ENCODE measurements at regions not wholly inside any gene's neighbourhood (a gene's known extent, or its start where the extent isn't known, plus 50 kb on each side); places are given as distances from the start of the nearest gene placed in this dataset.

DNA sequence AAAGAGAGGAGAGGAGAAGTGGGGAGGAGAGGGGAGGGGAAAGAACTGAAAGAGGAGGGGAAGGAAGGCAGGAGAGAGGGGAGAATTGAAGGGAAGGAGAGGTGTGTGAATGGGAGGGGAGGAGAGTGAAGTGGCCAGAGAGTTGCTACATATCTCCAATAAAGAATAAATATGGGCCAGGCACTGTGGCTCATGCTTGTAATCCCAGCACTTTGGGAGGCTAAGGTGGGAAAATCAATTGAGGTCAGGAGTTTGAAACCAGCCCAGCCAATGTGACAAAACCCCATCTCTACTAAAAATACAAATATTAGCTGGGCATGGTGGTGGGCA lies 482.4 kb downstream of the NAF1 start:
- no peaks in the 10 kb centered on the region for H3K36me3 ChIP-seq (ENCODE audit: control insufficient read depth, low read depth, low read length)
- no peaks in the 10 kb centered on the region for H3K9me3 ChIP-seq (ENCODE audit: control insufficient read depth, low read depth, low read length)
- no peak overlapping the region for H3K9ac ChIP-seq (ENCODE audit: low read length)
- H3K27me3 ChIP-seq (ENCODE audit: control insufficient read depth, insufficient read depth, low read length): no peaks in the 10 kb centered on the region
- no peak overlapping the region for H3K4me3 ChIP-seq (ENCODE audit: low read length)
- no peak overlapping the region for H3K27ac ChIP-seq (ENCODE audit: low read length)
- no peaks in the 10 kb centered on the region for H3K4me1 ChIP-seq (ENCODE audit: control insufficient read depth, low read depth, low read length)

DNA sequence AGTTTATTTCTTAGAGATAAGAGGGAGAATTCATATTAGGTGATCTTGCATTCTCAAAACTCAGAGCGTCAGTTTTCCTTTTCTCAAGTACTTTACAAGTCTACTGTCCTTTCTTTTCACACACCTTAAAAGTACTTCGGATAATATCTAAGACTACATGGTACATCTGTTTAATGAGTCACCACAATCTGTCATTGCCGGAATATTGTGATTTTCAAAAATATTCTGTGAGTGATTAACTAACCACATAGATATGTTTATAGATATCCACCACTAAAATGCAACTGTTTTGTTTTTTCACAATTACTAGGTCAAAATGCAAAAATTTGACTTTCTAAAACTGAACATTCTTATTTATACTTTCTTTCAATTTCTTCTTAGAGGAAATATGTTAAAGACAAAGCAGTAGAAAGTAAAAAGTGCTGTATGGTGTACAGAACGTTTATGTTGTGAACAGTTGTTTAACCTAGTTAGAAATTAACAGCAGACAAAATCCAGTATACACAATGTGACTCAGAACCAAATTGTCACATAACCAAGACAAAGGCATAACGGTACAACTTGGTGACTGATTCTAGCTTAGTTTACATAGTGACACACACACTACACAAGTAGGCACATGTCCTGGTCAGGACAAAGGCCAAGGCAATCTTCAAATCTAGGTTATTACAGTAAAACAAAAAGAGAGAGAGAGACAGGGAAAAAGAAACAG lies 482.9 kb downstream of the NAF1 start:
- no peak overlapping the region for H3K27ac ChIP-seq (ENCODE audit: low read length)
- H3K9me3 ChIP-seq (ENCODE audit: control insufficient read depth, low read depth, low read length): no peaks in the 10 kb centered on the region
- no peaks in the 10 kb centered on the region for H3K36me3 ChIP-seq (ENCODE audit: control insufficient read depth, low read depth, low read length)
- H3K4me3 ChIP-seq (ENCODE audit: low read length): no peak overlapping the region
- H3K27me3 ChIP-seq (ENCODE audit: control insufficient read depth, insufficient read depth, low read length): no peaks in the 10 kb centered on the region
- no peaks in the 10 kb centered on the region for H3K4me1 ChIP-seq (ENCODE audit: control insufficient read depth, low read depth, low read length)
- H3K9ac ChIP-seq (ENCODE audit: low read length): no peak overlapping the region

DNA sequence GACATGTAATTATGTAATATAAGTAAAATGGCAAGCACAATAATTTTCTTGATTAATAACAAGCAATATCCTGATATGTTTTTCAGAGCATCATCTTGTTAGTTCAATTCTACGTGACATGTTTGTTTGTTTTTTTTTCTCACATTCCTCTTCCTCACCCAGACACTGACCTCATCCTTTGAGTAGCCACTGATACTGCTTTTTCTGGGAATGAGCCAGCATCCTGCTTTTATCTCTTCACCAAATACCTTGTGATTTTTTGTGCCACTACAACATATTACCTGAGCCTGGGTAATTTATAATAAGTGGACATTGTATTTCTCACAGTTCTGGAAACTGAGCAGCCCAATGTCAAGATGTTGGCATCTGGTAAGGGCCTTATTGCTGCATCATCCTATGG lies 484.0 kb downstream of the NAF1 start:
- Histone ChIP-seq H3K36me3 (ENCODE audit: control insufficient read depth, low read depth, low read length) (no peaks in the 10 kb centered on the region), H3K27me3 (ENCODE audit: control insufficient read depth, insufficient read depth, low read length) (no peaks in the 10 kb centered on the region), H3K4me3 (ENCODE audit: low read length) (no peak overlapping the region), H3K9ac (ENCODE audit: low read length) (no peak overlapping the region), H3K9me3 (ENCODE audit: control insufficient read depth, low read depth, low read length) (no peaks in the 10 kb centered on the region), H3K4me1 (ENCODE audit: control insufficient read depth, low read depth, low read length) (no peaks in the 10 kb centered on the region), H3K27ac (ENCODE audit: low read length) (no peak overlapping the region)

DNA sequence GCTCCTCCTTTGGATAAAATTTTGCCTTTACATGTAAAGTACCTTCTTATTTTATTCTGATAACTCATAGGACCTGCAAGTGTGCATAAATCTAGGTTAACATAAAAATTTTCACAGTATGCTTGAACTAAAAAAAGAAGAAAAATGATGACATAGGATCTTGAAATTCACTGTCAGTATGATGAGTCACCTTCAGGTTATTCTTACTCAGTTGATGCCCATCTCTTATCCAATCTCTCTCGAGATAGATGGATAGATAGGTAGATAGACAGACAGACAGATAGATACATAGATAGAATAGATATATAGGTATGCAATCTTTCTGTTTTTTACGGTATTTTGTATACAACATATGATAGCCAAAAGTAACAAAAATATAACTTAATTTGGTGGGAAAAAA lies 485.5 kb downstream of the NAF1 start:
- H3K9ac ChIP-seq (ENCODE audit: low read length): no peak overlapping the region
- no peaks in the 10 kb centered on the region for H3K9me3 ChIP-seq (ENCODE audit: control insufficient read depth, low read depth, low read length)
- H3K27ac ChIP-seq (ENCODE audit: low read length): no peak overlapping the region
- no peak overlapping the region for H3K4me3 ChIP-seq (ENCODE audit: low read length)
- H3K27me3 ChIP-seq (ENCODE audit: control insufficient read depth, insufficient read depth, low read length): no peaks in the 10 kb centered on the region
- H3K36me3 ChIP-seq (ENCODE audit: control insufficient read depth, low read depth, low read length): no peaks in the 10 kb centered on the region
- H3K4me1 ChIP-seq (ENCODE audit: control insufficient read depth, low read depth, low read length): no peaks in the 10 kb centered on the region

DNA sequence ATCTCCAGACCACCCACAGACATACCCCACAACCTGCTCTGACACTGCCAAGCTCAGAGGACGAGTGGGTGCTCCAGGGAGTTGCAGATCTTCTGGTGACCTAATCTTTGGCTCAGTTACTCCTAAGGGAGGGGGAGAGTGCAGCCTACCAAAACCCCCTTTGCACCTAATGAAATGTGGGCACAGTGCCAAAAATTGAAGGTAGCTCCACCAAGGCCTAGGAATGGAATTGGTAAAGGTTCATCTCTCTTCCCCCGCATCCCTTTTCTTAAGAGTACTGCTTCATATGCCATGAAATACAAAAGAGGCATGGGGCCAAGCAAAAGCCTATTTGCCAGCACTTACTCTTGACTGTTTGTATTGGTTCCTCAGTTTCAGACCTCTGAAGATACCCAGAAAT lies 491.0 kb downstream of the NAF1 start:
- Histone ChIP-seq H3K27ac (ENCODE audit: low read length) (no peak overlapping the region), H3K27me3 (ENCODE audit: control insufficient read depth, insufficient read depth, low read length) (no peaks in the 10 kb centered on the region)

DNA sequence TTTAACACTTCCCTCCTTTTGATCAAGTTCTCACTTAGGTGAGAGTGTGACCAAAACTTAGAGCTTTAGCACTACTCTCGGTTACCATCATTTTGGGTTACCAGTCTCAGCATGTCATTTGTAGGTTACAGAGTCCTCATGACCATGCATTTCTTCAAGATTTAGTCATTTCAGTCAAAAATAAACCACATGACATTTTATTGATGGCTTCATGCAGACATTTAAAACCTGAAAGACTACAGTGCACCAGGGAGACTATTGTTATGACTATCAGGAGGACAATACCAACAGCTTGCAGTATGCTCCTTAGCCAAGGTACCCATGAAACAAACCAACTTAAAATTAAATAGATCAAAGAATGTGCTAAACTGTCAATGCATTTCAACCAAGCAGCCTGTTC lies 498.1 kb upstream of the FSTL5 start:
- Histone ChIP-seq H3K4me3 (ENCODE audit: low read length) (no peak overlapping the region), H3K9ac (ENCODE audit: low read length) (no peak overlapping the region)

More for the DNA sequence above, 491.0 kb downstream of the NAF1 start:
- Histone ChIP-seq H3K4me3 (ENCODE audit: low read length) (no peak overlapping the region), H3K36me3 (ENCODE audit: control insufficient read depth, low read depth, low read length) (no peaks in the 10 kb centered on the region), H3K4me1 (ENCODE audit: control insufficient read depth, low read depth, low read length) (no peaks in the 10 kb centered on the region), H3K9ac (ENCODE audit: low read length) (no peak overlapping the region), H3K9me3 (ENCODE audit: control insufficient read depth, low read depth, low read length) (no peaks in the 10 kb centered on the region)

DNA sequence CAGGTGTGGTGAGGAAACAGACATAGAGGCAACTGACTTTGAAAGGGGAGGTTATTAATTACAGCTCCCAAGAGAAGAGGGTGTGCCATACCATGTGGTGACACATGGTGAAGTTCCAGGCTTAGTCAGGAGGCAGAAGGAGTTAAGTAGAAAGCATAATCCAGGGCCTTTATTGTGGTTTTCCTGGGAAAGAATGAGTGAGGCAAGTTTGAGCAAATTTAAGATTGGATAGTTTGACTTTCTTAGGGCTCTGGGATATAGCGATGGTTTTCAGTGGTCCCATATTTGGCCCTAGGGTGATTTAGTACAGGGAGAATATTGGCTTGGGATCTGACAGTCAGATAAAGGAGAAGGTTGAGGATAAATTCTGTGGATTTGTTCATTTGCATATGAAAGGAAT lies 495.9 kb upstream of the FSTL5 start:
- H3K27me3 ChIP-seq (ENCODE audit: control insufficient read depth, insufficient read depth, low read length): no peaks in the 10 kb centered on the region
- no peaks in the 10 kb centered on the region for H3K9me3 ChIP-seq (ENCODE audit: control insufficient read depth, low read depth, low read length)
- H3K27ac ChIP-seq (ENCODE audit: low read length): no peak overlapping the region
- no peak overlapping the region for H3K4me3 ChIP-seq (ENCODE audit: low read length)
- peaks cover 17% of the 10 kb centered on the region for H3K4me1 ChIP-seq (ENCODE audit: control insufficient read depth, low read depth, low read length)
- no peaks in the 10 kb centered on the region for H3K36me3 ChIP-seq (ENCODE audit: control insufficient read depth, low read depth, low read length)
- no peak overlapping the region for H3K9ac ChIP-seq (ENCODE audit: low read length)

More for the DNA sequence above, 498.1 kb upstream of the FSTL5 start:
- H3K9me3 ChIP-seq (ENCODE audit: control insufficient read depth, low read depth, low read length): no peaks in the 10 kb centered on the region
- no peaks in the 10 kb centered on the region for H3K27me3 ChIP-seq (ENCODE audit: control insufficient read depth, insufficient read depth, low read length)
- no peak overlapping the region for H3K27ac ChIP-seq (ENCODE audit: low read length)
- peaks cover 17% of the 10 kb centered on the region for H3K4me1 ChIP-seq (ENCODE audit: control insufficient read depth, low read depth, low read length)
- H3K36me3 ChIP-seq (ENCODE audit: control insufficient read depth, low read depth, low read length): no peaks in the 10 kb centered on the region

DNA sequence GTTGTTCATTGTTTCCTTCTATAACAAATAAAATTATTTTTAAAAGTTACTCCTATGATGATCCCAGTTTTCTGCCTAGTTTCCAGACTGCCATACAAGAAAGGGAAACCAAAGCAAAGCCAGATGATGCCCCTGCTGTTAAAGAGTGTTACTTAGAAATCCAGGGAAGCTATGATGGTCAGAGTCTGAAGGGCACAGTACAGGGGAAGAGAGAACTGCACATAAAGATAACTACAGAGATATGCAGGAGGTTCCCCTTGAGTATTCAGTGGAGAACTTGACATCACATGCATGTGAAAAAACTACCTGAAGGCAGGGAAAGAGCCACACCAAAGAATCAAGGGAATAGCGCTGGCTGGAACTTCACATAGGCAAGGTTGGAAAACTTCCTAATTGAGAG lies 494.2 kb upstream of the FSTL5 start:
- Histone ChIP-seq H3K27ac (ENCODE audit: low read length) (no peak overlapping the region), H3K36me3 (ENCODE audit: control insufficient read depth, low read depth, low read length) (no peaks in the 10 kb centered on the region), H3K4me3 (ENCODE audit: low read length) (no peak overlapping the region), H3K27me3 (ENCODE audit: control insufficient read depth, insufficient read depth, low read length) (no peaks in the 10 kb centered on the region), H3K9me3 (ENCODE audit: control insufficient read depth, low read depth, low read length) (no peaks in the 10 kb centered on the region), H3K4me1 (ENCODE audit: control insufficient read depth, low read depth, low read length) (peaks cover 17% of the 10 kb centered on the region), H3K9ac (ENCODE audit: low read length) (no peak overlapping the region)

DNA sequence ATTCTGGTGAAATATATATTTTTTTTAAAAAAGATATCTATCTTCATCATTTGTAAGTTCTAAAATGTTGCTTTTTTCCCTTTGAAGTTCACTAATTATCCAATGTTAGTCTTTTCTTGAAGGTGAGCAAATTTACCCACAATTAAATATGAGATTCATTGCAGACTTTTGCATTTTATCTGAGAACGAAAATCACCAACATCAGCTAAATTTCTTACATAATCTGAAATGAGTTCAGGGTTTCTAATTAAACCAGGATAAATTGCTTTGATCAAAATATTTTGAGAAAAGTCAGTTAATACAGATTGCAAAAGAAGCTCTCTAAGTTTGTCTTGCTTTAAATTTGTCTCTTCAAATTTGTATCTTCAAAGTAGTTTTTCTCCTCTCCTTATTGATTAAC lies 486.4 kb upstream of the FSTL5 start:
- H3K27ac ChIP-seq (ENCODE audit: low read length): no peak overlapping the region

DNA sequence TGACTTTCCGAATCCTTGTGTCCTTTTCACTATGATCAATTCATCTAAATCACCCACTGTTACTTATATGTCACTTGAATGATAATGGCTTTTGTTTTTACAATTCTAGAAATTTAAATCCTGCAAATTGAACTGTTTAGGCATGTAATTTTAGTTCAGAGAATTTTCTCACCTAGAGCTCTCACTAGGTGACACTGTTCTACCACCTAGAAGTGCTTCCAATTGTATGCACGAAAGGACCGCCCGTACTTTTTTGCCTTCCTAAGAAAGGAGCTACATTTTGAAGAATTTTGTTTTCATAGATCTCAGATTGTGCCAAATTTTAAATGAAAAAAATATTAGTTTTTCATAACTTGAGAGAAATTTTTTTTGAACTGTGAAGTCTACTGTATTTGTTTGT lies 481.6 kb upstream of the FSTL5 start:
- Histone ChIP-seq H3K9ac (ENCODE audit: low read length) (no peak overlapping the region), H3K27me3 (ENCODE audit: control insufficient read depth, insufficient read depth, low read length) (no peaks in the 10 kb centered on the region), H3K9me3 (ENCODE audit: control insufficient read depth, low read depth, low read length) (no peaks in the 10 kb centered on the region), H3K27ac (ENCODE audit: low read length) (no peak overlapping the region), H3K4me3 (ENCODE audit: low read length) (no peak overlapping the region), H3K4me1 (ENCODE audit: control insufficient read depth, low read depth, low read length) (no peaks in the 10 kb centered on the region), H3K36me3 (ENCODE audit: control insufficient read depth, low read depth, low read length) (no peaks in the 10 kb centered on the region)

More for the DNA sequence above, 486.4 kb upstream of the FSTL5 start:
- no peaks in the 10 kb centered on the region for H3K4me1 ChIP-seq (ENCODE audit: control insufficient read depth, low read depth, low read length)
- H3K27me3 ChIP-seq (ENCODE audit: control insufficient read depth, insufficient read depth, low read length): no peaks in the 10 kb centered on the region
- H3K9ac ChIP-seq (ENCODE audit: low read length): no peak overlapping the region
- no peaks in the 10 kb centered on the region for H3K36me3 ChIP-seq (ENCODE audit: control insufficient read depth, low read depth, low read length)
- no peaks in the 10 kb centered on the region for H3K9me3 ChIP-seq (ENCODE audit: control insufficient read depth, low read depth, low read length)
- H3K4me3 ChIP-seq (ENCODE audit: low read length): no peak overlapping the region

DNA sequence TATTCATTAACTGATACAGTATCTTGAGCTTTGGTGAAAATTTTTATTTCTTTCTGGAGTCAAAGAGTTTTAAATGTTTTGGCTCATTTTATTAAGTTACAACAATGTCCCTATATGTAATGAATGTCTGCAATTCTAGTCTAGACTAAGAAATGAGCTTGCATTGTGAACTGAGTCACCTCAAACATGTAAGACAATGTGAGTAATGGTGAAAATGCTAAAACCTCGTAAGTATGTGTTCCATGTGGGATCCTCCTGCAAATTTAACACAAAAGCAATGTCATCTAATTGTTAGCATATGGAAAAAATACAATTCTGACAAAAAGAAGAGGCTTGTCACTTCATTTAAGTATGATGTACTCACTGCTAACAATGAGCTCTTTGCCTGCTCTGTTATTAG lies 480.5 kb upstream of the FSTL5 start:
- H3K36me3 ChIP-seq (ENCODE audit: control insufficient read depth, low read depth, low read length): no peaks in the 10 kb centered on the region
- H3K9ac ChIP-seq (ENCODE audit: low read length): no peak overlapping the region
- H3K9me3 ChIP-seq (ENCODE audit: control insufficient read depth, low read depth, low read length): no peaks in the 10 kb centered on the region
- H3K4me1 ChIP-seq (ENCODE audit: control insufficient read depth, low read depth, low read length): no peaks in the 10 kb centered on the region
- H3K27ac ChIP-seq (ENCODE audit: low read length): no peak overlapping the region
- H3K27me3 ChIP-seq (ENCODE audit: control insufficient read depth, insufficient read depth, low read length): no peaks in the 10 kb centered on the region
- H3K4me3 ChIP-seq (ENCODE audit: low read length): no peak overlapping the region

DNA sequence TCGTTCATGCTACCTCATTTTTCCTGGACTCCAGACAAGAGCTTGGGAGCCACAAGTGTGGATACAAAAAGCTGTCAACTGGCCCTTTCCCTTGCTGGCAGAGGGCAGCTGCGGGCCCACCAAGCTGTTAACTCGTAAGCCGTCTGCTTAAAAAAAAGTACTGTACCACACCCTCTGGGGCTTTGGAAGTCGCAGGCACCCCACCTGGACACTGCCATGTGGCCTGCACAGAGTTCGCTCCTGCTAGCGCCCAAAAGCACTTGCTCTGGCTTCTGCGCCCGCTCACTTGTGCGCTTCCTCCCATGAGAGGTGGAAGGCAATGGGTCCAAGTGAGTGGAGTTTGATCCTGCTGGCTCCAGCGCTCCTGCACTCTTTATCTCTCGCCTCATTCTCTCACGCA lies 476.4 kb upstream of the FSTL5 start:
- Histone ChIP-seq H3K27ac (ENCODE audit: low read length) (no peak overlapping the region), H3K4me1 (ENCODE audit: control insufficient read depth, low read depth, low read length) (no peaks in the 10 kb centered on the region), H3K9ac (ENCODE audit: low read length) (no peak overlapping the region), H3K9me3 (ENCODE audit: control insufficient read depth, low read depth, low read length) (no peaks in the 10 kb centered on the region), H3K36me3 (ENCODE audit: control insufficient read depth, low read depth, low read length) (no peaks in the 10 kb centered on the region), H3K4me3 (ENCODE audit: low read length) (no peak overlapping the region), H3K27me3 (ENCODE audit: control insufficient read depth, insufficient read depth, low read length) (no peaks in the 10 kb centered on the region)

Data from iPS-18a (cell line).